Loucy (cell line): ENCODE measurements at regions not wholly inside any gene's neighbourhood (a gene's known extent, or its start where the extent isn't known, plus 50 kb on each side); places are given as distances from the start of the nearest gene placed in this dataset.

Experiments
- CTCF ChIP-seq: fragments of 200-600 bp; sonication (generic); conservative IDR thresholded peaks from 2 replicates; pipeline ENCODE4 v1.5.1; 2014; ENCODE audit warnings: mild to moderate bottlenecking, antibody characterized with exemption, low read length
- EZH2phosphoT487 ChIP-seq: fragments of 200-600 bp; IDR thresholded peaks from 2 replicates; pipeline ENCODE4 v1.6.1; 2018; ENCODE audit warnings: antibody characterized with exemption, mild to moderate bottlenecking, moderate library complexity, borderline replicate concordance

DNA sequence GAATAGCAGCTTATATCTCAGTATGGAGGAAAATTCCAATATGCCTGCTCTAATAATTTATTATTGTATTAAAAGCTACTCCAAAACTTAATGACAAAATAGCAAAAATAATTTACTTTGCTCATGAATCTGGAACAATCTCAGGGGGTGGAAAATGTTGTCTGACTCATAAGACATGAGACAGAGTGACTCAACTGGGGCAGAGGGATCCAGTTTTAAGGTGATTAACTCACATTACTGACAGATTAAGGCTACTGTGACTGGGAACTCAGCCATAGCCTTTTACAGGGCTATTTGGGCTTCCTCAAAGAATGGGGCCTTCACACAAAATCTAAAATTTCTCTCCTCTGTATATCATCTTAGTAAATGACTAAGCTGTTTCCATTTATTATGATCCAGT, 1172.9 kb downstream of the CDH12 start:
- TF ChIP-seq CTCF: no peak
- TF ChIP-seq EZH2phosphoT487: no peak
